HepG2 (cell line): ENCODE measurements at regions not wholly inside any gene's neighbourhood (a gene's known extent, or its start where the extent isn't known, plus 50 kb on each side); places are given as distances from the start of the nearest gene placed in this dataset.

Experiments used
- ATF3 ChIP-seq: sonication (generic); formaldehyde crosslinking; IDR thresholded peaks from 2 replicates; pipeline ENCODE4 v1.4.0; 2020; ENCODE audit warnings: missing genetic modification reagents
- BRCA1 ChIP-seq: sonication (generic); formaldehyde crosslinking; IDR thresholded peaks from 2 replicates; pipeline ENCODE4 v1.4.0; 2020; ENCODE audit warnings: missing genetic modification reagents
- CTCF ChIP-seq: sonication (generic); formaldehyde crosslinking; IDR thresholded peaks from 2 replicates; pipeline ENCODE4 v1.5.0; 2020; ENCODE audit warnings: mild to moderate bottlenecking, missing genetic modification reagents, moderate library complexity
- FOXK2 ChIP-seq: fragments of 450-650 bp; IDR thresholded peaks from 2 replicates; pipeline ENCODE4 v1.6.1; 2016
- POLR2A ChIP-seq, 2 experiments: IDR thresholded peaks; 2 replicates each; pipeline ENCODE4 v1.6.1; 2011; ENCODE audit warnings: low read depth in 2 of 2, low read length in 2 of 2, mild to moderate bottlenecking in 1 of 2, moderate library complexity in 1 of 2; ENCODE audit not compliant: insufficient read depth in 1 of 2
- ZNF136 ChIP-seq: sonication (generic); formaldehyde crosslinking; IDR thresholded peaks from 2 replicates; pipeline ENCODE4 v1.8.1; 2022; ENCODE audit warnings: low read depth, mild to moderate bottlenecking, moderate library complexity, missing genetic modification reagents
- ZNF724P ChIP-seq: sonication (generic); formaldehyde crosslinking; IDR thresholded peaks from 2 replicates; pipeline ENCODE4 v1.8.0; 2022; ENCODE audit warnings: missing genetic modification reagents, borderline replicate concordance
- ZSCAN29 ChIP-seq: sonication (generic); formaldehyde crosslinking; conservative IDR thresholded peaks from 2 replicates; pipeline ENCODE4 v1.4.0; 2020; ENCODE audit warnings: mild to moderate bottlenecking, missing genetic modification reagents
- TF ChIP-seq, protein P1 (sequence below): IDR thresholded peaks from 2 replicates; pipeline ENCODE4 v1.6.1; 2018; ENCODE audit warnings: missing genetic modification reagents, mild to moderate bottlenecking, missing compliant biosample characterization

DNA sequence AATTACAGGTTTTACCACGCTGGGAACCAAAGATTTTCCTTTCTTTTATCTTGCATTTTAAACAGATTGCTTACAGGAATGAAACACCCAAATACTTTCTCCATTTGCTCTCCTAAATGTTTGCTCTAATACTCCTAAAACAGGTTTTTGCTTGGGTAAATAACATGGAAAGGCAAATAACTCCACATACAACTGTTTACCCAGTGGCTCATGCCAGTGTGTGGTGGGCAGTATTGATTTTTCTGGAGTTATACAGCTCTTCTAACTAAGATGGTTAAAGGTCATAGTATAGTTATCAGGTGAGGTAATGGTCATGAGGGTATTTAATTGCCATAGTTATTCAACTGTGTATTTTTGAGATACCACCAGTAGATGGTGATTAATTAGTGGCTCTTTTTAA lies 61.2 kb upstream of the RAB27B start:
- TF ChIP-seq, protein P1, sequence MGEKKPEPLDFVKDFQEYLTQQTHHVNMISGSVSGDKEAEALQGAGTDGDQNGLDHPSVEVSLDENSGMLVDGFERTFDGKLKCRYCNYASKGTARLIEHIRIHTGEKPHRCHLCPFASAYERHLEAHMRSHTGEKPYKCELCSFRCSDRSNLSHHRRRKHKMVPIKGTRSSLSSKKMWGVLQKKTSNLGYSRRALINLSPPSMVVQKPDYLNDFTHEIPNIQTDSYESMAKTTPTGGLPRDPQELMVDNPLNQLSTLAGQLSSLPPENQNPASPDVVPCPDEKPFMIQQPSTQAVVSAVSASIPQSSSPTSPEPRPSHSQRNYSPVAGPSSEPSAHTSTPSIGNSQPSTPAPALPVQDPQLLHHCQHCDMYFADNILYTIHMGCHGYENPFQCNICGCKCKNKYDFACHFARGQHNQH (CRISPR knock-in tag) = no peak
- TF ChIP-seq ZNF724P (CRISPR knock-in tag) = no peak
- no peak for TF ChIP-seq ATF3
- no peak for TF ChIP-seq ZSCAN29 (CRISPR knock-in tag)
- no peak for TF ChIP-seq FOXK2
- TF ChIP-seq BRCA1 (CRISPR knock-in tag) = no peak
- no peak for TF ChIP-seq POLR2A (IDR thresholded peaks at IDR 0.05; ENCODE audit: insufficient read depth in 1 of 2, low read depth in 2 of 2, low read length in 2 of 2)
- no peak for TF ChIP-seq ZNF136 (CRISPR knock-in tag)
- TF ChIP-seq CTCF (CRISPR knock-in tag) = no peak
